ENCODE measurements at regions not wholly inside any gene's neighbourhood (a gene's known extent, or its start where the extent isn't known, plus 50 kb on each side); places are given as distances from the start of the nearest gene placed in this dataset.

DNA sequence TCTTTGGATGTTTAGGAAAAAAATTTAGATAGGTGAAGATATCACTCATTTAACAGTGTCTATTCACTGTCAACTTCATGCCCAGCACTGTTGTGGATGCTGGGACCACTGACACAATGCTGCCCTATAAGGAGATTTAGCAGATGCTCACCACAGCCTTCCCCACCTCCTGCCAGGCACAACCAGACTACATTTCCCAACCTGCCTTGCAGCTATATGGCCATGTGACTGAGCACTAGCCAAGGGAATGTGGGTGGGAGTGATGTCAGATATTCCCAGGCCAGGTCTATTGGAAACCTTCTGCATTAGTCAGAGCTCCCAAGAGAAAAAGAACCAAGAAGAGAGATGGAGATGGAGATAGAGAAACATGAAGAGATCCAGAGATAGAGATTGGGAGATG lies 302.6 kb upstream of the TAS2R1 start:
- TF ChIP-seq POLR2A (IDR thresholded peaks at IDR 0.05) = no peak
- TF ChIP-seq, protein P1, sequence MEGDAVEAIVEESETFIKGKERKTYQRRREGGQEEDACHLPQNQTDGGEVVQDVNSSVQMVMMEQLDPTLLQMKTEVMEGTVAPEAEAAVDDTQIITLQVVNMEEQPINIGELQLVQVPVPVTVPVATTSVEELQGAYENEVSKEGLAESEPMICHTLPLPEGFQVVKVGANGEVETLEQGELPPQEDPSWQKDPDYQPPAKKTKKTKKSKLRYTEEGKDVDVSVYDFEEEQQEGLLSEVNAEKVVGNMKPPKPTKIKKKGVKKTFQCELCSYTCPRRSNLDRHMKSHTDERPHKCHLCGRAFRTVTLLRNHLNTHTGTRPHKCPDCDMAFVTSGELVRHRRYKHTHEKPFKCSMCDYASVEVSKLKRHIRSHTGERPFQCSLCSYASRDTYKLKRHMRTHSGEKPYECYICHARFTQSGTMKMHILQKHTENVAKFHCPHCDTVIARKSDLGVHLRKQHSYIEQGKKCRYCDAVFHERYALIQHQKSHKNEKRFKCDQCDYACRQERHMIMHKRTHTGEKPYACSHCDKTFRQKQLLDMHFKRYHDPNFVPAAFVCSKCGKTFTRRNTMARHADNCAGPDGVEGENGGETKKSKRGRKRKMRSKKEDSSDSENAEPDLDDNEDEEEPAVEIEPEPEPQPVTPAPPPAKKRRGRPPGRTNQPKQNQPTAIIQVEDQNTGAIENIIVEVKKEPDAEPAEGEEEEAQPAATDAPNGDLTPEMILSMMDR (IDR thresholded peaks at IDR 0.05) = no peak
